ENCODE measurements at regions not wholly inside any gene's neighbourhood (a gene's known extent, or its start where the extent isn't known, plus 50 kb on each side); places are given as distances from the start of the nearest gene placed in this dataset.
A peak's percentile ranks its signal among the peaks of the same experiment; 100 is the strongest.

GRCh38 chr22:23401910-23402274 lies 178.2 kb downstream of the IGLL1 start:
- no peaks in the 10 kb centered on the region; the same call in 1 of the 2 replicates for H3K79me1 ChIP-seq (ENCODE audit: low read depth, low read length)
- H3K4me1 ChIP-seq (replicated peaks in 1 of 4; ENCODE audit: control insufficient read depth in 3 of 4, insufficient read depth in 4 of 4, low read length in 3 of 4) = peaks cover 0 to 8% (median 4%) of the 10 kb centered on the region in 4 experiments; a peak in 4 of 7 replicates
- H3K9ac ChIP-seq (replicated peaks in 1 of 4; ENCODE audit: extremely low read depth in 1 of 4, low read depth in 3 of 4, low read length in 3 of 4) = no peak overlapping the region
- H3K27me3 ChIP-seq (replicated peaks in 1 of 4; ENCODE audit: control insufficient read depth in 3 of 4, extremely low read depth in 1 of 4, insufficient read depth in 3 of 4, low read length in 3 of 4) = peaks cover 0 to 7% (median 0%) of the 10 kb centered on the region in 4 experiments; a peak in 3 of 7 replicates
- H3K36me3 ChIP-seq (ENCODE audit: control insufficient read depth in 2 of 4, insufficient read depth in 4 of 4, low read length in 3 of 4) = no peaks in the 10 kb centered on the region
- H4K5ac ChIP-seq (ENCODE audit: insufficient read length, low read depth, low read length) = no peak overlapping the region
- no peak overlapping the region for H3K14ac ChIP-seq (ENCODE audit: insufficient read length)
- FAIRE-seq (no peak), DNase-seq (ENCODE audit: low read depth in 1 of 2, low spot score in 2 of 2) (no peak)
- peaks cover 0 to 5% of the 10 kb centered on the region in 2 experiments for H4K20me1 ChIP-seq (replicated peaks in 1 of 2; ENCODE audit: control insufficient read depth in 1 of 2, insufficient read depth in 2 of 2, low read length in 2 of 2)
- no peak for TF ChIP-seq BRCA1 (IDR thresholded peaks at IDR 0.05; ENCODE audit: low read depth, low read length)
- TF ChIP-seq RAD21 (IDR thresholded peaks at IDR 0.05 in 1 of 2, conservative IDR thresholded peaks at IDR 0.05 in 1 of 2; ENCODE audit: low read depth in 2 of 2, low read length in 2 of 2) = no peak
- no peak for TF ChIP-seq TAF1 (IDR thresholded peaks at IDR 0.05; ENCODE audit: low read depth, low read length)
- TF ChIP-seq E2F6 (IDR thresholded peaks at IDR 0.05) = no peak
- TF ChIP-seq ASH2L (IDR thresholded peaks at IDR 0.05; ENCODE audit: low read length) = no peak
- TF ChIP-seq CHD2 (IDR thresholded peaks at IDR 0.05; ENCODE audit: low read length) = no peak
- no peak for TF ChIP-seq SP4 (IDR thresholded peaks at IDR 0.05; ENCODE audit: low read length)
- no peak for TF ChIP-seq SUZ12 (IDR thresholded peaks at IDR 0.05; ENCODE audit: low read length)
- no peak for TF ChIP-seq KDM1A (IDR thresholded peaks at IDR 0.05; ENCODE audit: borderline replicate concordance, low read length)
- TF ChIP-seq EZH2 (IDR thresholded peaks at IDR 0.05; ENCODE audit: low read depth, low read length, severe bottlenecking) = no peak
- no peak for TF ChIP-seq SAP30 (IDR thresholded peaks at IDR 0.05; ENCODE audit: insufficient read depth, insufficient replicate concordance, low read length)
- no peak for TF ChIP-seq EP300 (IDR thresholded peaks at IDR 0.05; ENCODE audit: borderline replicate concordance in 1 of 2, low read depth in 2 of 2, low read length in 2 of 2)
- H2BK15ac ChIP-seq (ENCODE audit: low read length) = no peak overlapping the region
- 33% methylated on average over 10 of the region's 14 CpGs; no CpG with 5 or more reads in 1 of the 2 experiments for WGBS, 2 experiments (ENCODE audit: extremely low coverage in 1 of 2, insufficient coverage in 1 of 2, insufficient read length in 1 of 2, insufficient replicate concordance in 2 of 2, low coverage in 1 of 2, low lambda C conversion rate in 2 of 2, missing lambda C conversion rate in 1 of 2)
- H4K8ac ChIP-seq (ENCODE audit: extremely low read depth, insufficient read depth, low read length) = no peak overlapping the region; the same call in 1 of the 2 replicates
- no peak overlapping the region for H2AK5ac ChIP-seq (ENCODE audit: low read depth, low read length)
- ChIA-PET POLR2A (ENCODE audit: partially characterized antibody) (no interaction called here), CTCF (ENCODE audit: partially characterized antibody) (interaction anchor here (0.6 to 1.4 kb wide), 2 partner anchors 10 to 24 kb away, joined by 3 read pairs; no protein-coding TSS in a partner anchor)
- H2BK120ac ChIP-seq (replicated peaks; ENCODE audit: low read depth, low read length) = no peak overlapping the region
- H3K79me2 ChIP-seq (ENCODE audit: control insufficient read depth in 1 of 2, insufficient read depth in 2 of 2, low read length in 2 of 2) = no peaks in the 10 kb centered on the region
- peak overlapping the region; percentile 58 to 66 for H3K4me2 ChIP-seq (ENCODE audit: insufficient read depth in 1 of 2, low read depth in 2 of 2, low read length in 2 of 2)
- no peak overlapping the region for H3K4ac ChIP-seq (replicated peaks; ENCODE audit: insufficient read length, low read depth, low read length)
- peaks cover 4% of the 10 kb centered on the region; the same call in 1 of the 2 replicates for H3K23me2 ChIP-seq (ENCODE audit: low read depth, low read length)
- no peak overlapping the region; the same call in 1 of the 2 replicates for H2BK12ac ChIP-seq (ENCODE audit: low read depth, low read length)
- H2BK20ac ChIP-seq (ENCODE audit: low read length) = no peak overlapping the region
- no peak overlapping the region for H3K27ac ChIP-seq (ENCODE audit: low read depth, low read length)
- H4K91ac ChIP-seq (replicated peaks; ENCODE audit: insufficient read length, low read length) = no peak overlapping the region
- H3K56ac ChIP-seq (replicated peaks; ENCODE audit: insufficient read length, low read depth, low read length) = no peak overlapping the region
- H3K18ac ChIP-seq (ENCODE audit: extremely low read depth, low read length) = no peak overlapping the region
- peak overlapping the region; percentile 41 to 70 (median 46) for H3K4me3 ChIP-seq (ENCODE audit: extremely low read depth in 1 of 4, insufficient read depth in 2 of 4, low read depth in 3 of 4, low read length in 4 of 4)
- H3K9me3 ChIP-seq (ENCODE audit: insufficient read depth in 2 of 2, low read depth in 1 of 2, low read length in 1 of 2) = no peaks in the 10 kb centered on the region
- no peak overlapping the region for H2BK5ac ChIP-seq (ENCODE audit: low read depth, low read length)
- no peak overlapping the region; the same call in 1 of the 2 replicates for H2AFZ ChIP-seq (ENCODE audit: low read length)
- H3K23ac ChIP-seq (ENCODE audit: insufficient read length) = no peak overlapping the region

Data from H1 (cell line).